K562 (cell line): ENCODE measurements at regions not wholly inside any gene's neighbourhood (a gene's known extent, or its start where the extent isn't known, plus 50 kb on each side); places are given as distances from the start of the nearest gene placed in this dataset.

Experiments used
- CEBPB ChIP-seq: fragments of 450-650 bp; IDR thresholded peaks from 2 replicates; pipeline ENCODE4 v1.6.1; 2016; ENCODE audit warnings: missing genetic modification characterization, missing compliant biosample characterization
- DPF2 ChIP-seq: fragments of 450-650 bp; IDR thresholded peaks from 2 replicates; pipeline ENCODE4 v1.6.1; 2016
- EZH2 ChIP-seq: IDR thresholded peaks from 2 replicates; pipeline ENCODE4 v1.6.1; 2012; ENCODE audit warnings: low read depth, mild to moderate bottlenecking, inconsistent platforms, low read length, borderline replicate concordance
- JUNB ChIP-seq: fragments of 450-650 bp; formaldehyde crosslinking; conservative IDR thresholded peaks from 2 replicates; pipeline ENCODE4 v1.4.0; 2020; ENCODE audit warnings: mild to moderate bottlenecking
- PTBP1 ChIP-seq: fragments of 200-400 bp; formaldehyde crosslinking; IDR thresholded peaks from 2 replicates; pipeline ENCODE4 v1.6.1; 2017; ENCODE audit warnings: low read depth, low read length
- SMAD3 ChIP-seq: fragments of 450-650 bp; formaldehyde crosslinking; conservative IDR thresholded peaks from 2 replicates; pipeline ENCODE4 v1.4.0; 2020; ENCODE audit warnings: mild to moderate bottlenecking
- SP2 ChIP-seq: IDR thresholded peaks from 2 replicates; pipeline ENCODE4 v1.6.1; 2011; ENCODE audit warnings: mild to moderate bottlenecking, low read depth, low read length, moderate library complexity; ENCODE audit not compliant: poor library complexity, severe bottlenecking; ENCODE audit errors: extremely low read depth
- ZBTB1 ChIP-seq: sonication (generic); formaldehyde crosslinking; IDR thresholded peaks from 2 replicates; pipeline ENCODE4 v1.8.1; 2023; ENCODE audit warnings: missing genetic modification reagents, low read depth, mild to moderate bottlenecking, borderline replicate concordance
- ZC3H8 ChIP-seq: fragments of 450-650 bp; IDR thresholded peaks from 2 replicates; pipeline ENCODE4 v1.6.1; 2017
- ZNF24 ChIP-seq: fragments of 450-650 bp; IDR thresholded peaks from 2 replicates; pipeline ENCODE4 v1.6.1; 2016
- TF ChIP-seq, protein P1 (sequence below): fragments of 250-450 bp; sonication (Bioruptor Pico); IDR thresholded peaks from 2 replicates; pipeline ENCODE4 v1.8.0; 2021; ENCODE audit warnings: borderline replicate concordance, mild to moderate bottlenecking, moderate library complexity; ENCODE audit not compliant: poor library complexity, severe bottlenecking
- TF ChIP-seq, protein P2 (sequence below): fragments of 450-650 bp; IDR thresholded peaks from 2 replicates; pipeline ENCODE4 v1.6.1; 2018; ENCODE audit not compliant: partially characterized antibody
- TF ChIP-seq, protein P3 (sequence below), 3 experiments: IDR thresholded peaks in 2 of 3; conservative IDR thresholded peaks in 1 of 3; 2 replicates each; pipeline ENCODE4 v1.5.1; 2011 to 2012; ENCODE audit warnings: low read length in 3 of 3, mild to moderate bottlenecking in 3 of 3, control low read depth in 2 of 3, improper control_type of control experiment in 1 of 3, inconsistent platforms in 1 of 3, low read depth in 1 of 3, mixed read lengths in 1 of 3, moderate library complexity in 1 of 3; ENCODE audit not compliant: insufficient read depth in 2 of 3

DNA sequence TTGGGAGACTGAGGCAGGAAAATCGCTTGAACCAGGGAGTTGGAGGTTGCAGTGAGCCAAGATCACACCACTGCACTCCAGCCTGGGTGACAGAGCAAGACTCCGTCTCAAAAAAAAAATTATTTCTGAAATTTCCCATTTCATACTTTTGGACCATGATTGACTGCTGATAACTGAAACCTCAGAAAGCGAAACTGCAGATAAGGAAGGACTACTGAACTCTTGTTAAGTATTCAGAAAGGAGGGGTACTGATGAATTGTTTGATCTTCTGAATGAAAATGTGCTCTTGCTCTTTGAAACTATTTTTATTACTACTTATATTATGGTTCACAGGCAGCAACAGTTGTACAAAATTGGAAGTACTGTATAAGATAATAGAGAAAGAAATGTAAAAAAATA, 69.0 kb downstream of the HDGFL1 start:
- no peak for TF ChIP-seq ZNF24
- TF ChIP-seq, protein P1, sequence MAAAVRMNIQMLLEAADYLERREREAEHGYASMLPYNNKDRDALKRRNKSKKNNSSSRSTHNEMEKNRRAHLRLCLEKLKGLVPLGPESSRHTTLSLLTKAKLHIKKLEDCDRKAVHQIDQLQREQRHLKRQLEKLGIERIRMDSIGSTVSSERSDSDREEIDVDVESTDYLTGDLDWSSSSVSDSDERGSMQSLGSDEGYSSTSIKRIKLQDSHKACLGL (CRISPR knock-in tag), result no peak
- TF ChIP-seq CEBPB (tag), result no peak
- TF ChIP-seq ZC3H8, result no peak
- TF ChIP-seq DPF2, result no peak
- TF ChIP-seq, protein P2, sequence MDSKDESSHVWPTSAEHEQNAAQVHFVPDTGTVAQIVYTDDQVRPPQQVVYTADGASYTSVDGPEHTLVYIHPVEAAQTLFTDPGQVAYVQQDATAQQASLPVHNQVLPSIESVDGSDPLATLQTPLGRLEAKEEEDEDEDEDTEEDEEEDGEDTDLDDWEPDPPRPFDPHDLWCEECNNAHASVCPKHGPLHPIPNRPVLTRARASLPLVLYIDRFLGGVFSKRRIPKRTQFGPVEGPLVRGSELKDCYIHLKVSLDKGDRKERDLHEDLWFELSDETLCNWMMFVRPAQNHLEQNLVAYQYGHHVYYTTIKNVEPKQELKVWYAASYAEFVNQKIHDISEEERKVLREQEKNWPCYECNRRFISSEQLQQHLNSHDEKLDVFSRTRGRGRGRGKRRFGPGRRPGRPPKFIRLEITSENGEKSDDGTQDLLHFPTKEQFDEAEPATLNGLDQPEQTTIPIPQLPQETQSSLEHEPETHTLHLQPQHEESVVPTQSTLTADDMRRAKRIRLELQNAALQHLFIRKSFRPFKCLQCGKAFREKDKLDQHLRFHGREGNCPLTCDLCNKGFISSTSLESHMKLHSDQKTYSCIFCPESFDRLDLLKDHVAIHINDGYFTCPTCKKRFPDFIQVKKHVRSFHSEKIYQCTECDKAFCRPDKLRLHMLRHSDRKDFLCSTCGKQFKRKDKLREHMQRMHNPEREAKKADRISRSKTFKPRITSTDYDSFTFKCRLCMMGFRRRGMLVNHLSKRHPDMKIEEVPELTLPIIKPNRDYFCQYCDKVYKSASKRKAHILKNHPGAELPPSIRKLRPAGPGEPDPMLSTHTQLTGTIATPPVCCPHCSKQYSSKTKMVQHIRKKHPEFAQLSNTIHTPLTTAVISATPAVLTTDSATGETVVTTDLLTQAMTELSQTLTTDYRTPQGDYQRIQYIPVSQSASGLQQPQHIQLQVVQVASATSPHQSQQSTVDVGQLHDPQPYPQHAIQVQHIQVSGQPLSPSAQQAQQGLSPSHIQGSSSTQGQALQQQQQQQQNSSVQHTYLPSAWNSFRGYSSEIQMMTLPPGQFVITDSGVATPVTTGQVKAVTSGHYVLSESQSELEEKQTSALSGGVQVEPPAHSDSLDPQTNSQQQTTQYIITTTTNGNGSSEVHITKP, result no peak
- TF ChIP-seq, protein P3, sequence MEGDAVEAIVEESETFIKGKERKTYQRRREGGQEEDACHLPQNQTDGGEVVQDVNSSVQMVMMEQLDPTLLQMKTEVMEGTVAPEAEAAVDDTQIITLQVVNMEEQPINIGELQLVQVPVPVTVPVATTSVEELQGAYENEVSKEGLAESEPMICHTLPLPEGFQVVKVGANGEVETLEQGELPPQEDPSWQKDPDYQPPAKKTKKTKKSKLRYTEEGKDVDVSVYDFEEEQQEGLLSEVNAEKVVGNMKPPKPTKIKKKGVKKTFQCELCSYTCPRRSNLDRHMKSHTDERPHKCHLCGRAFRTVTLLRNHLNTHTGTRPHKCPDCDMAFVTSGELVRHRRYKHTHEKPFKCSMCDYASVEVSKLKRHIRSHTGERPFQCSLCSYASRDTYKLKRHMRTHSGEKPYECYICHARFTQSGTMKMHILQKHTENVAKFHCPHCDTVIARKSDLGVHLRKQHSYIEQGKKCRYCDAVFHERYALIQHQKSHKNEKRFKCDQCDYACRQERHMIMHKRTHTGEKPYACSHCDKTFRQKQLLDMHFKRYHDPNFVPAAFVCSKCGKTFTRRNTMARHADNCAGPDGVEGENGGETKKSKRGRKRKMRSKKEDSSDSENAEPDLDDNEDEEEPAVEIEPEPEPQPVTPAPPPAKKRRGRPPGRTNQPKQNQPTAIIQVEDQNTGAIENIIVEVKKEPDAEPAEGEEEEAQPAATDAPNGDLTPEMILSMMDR (IDR thresholded peaks at IDR 0.05 in 2 of 3, conservative IDR thresholded peaks at IDR 0.05 in 1 of 3; ENCODE audit: insufficient read depth in 2 of 3, low read depth in 1 of 3, low read length in 3 of 3), result no peak
- no peak for TF ChIP-seq ZBTB1 (CRISPR knock-in tag)
- TF ChIP-seq PTBP1, result no peak
- TF ChIP-seq EZH2, result no peak
- no peak for TF ChIP-seq JUNB (CRISPR knock-in tag)
- no peak for TF ChIP-seq SP2
- no peak for TF ChIP-seq SMAD3 (CRISPR knock-in tag)
